ENCODE measurements at regions not wholly inside any gene's neighbourhood (a gene's known extent, or its start where the extent isn't known, plus 50 kb on each side); places are given as distances from the start of the nearest gene placed in this dataset.

DNA sequence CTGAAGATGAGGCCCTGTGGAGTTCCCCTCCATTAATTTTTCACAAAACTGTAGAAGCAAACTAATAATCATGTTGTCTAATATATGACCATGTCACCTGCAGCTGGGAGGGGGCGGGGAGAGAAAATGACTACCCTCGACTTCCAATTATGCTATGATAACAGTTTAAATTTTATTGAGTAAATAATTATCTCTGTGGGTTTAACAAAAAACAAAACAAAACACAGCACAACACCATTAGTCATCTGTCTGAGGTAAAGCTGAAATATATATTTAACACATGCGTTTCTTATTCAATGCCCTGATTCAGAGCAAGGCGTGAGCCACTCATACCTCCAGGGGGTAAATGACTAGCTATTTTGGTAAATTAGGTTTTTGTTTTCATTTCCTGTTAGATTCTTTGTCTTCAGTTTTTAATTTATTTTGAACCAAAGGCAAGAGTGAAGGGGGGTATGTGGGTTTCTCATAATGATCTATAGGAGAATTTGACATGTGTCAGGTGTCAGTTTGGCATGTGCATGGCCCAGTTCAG lies 77.4 kb upstream of the ZCCHC2 start:
- TF ChIP-seq, protein P1, sequence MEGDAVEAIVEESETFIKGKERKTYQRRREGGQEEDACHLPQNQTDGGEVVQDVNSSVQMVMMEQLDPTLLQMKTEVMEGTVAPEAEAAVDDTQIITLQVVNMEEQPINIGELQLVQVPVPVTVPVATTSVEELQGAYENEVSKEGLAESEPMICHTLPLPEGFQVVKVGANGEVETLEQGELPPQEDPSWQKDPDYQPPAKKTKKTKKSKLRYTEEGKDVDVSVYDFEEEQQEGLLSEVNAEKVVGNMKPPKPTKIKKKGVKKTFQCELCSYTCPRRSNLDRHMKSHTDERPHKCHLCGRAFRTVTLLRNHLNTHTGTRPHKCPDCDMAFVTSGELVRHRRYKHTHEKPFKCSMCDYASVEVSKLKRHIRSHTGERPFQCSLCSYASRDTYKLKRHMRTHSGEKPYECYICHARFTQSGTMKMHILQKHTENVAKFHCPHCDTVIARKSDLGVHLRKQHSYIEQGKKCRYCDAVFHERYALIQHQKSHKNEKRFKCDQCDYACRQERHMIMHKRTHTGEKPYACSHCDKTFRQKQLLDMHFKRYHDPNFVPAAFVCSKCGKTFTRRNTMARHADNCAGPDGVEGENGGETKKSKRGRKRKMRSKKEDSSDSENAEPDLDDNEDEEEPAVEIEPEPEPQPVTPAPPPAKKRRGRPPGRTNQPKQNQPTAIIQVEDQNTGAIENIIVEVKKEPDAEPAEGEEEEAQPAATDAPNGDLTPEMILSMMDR (conservative IDR thresholded peaks at IDR 0.05 in 1 of 2, IDR thresholded peaks at IDR 0.05 in 1 of 2; ENCODE audit: low read depth in 1 of 2, low read length in 2 of 2), result no peak
- no peak for TF ChIP-seq EZH2 (IDR thresholded peaks at IDR 0.05; ENCODE audit: low read length, missing control alignments)

Measured in fibroblast of lung (primary cell).